ENCODE measurements at regions not wholly inside any gene's neighbourhood (a gene's known extent, or its start where the extent isn't known, plus 50 kb on each side); places are given as distances from the start of the nearest gene placed in this dataset.

- no peak for DNase-seq (ENCODE audit: low read depth, low spot score)
Observed at GRCh38 chrX:10390187-10390586, 230.2 kb downstream of the MID1 start.

- DNase-seq (ENCODE audit: low read depth, low spot score): no peak
Observed at GRCh38 chrX:10393241-10393640, 227.1 kb downstream of the MID1 start.

GRCh38 chrX:10393899-10394298, 226.5 kb downstream of the MID1 start:
- DNase-seq (ENCODE audit: low read depth, low spot score): no peak

GRCh38 chrX:10395179-10395578, 225.2 kb downstream of the MID1 start:
- no peak for DNase-seq (ENCODE audit: low read depth, low spot score)

All from astrocyte of the hippocampus (primary cell).